ENCODE measurements at regions not wholly inside any gene's neighbourhood (a gene's known extent, or its start where the extent isn't known, plus 50 kb on each side); places are given as distances from the start of the nearest gene placed in this dataset.

DNA sequence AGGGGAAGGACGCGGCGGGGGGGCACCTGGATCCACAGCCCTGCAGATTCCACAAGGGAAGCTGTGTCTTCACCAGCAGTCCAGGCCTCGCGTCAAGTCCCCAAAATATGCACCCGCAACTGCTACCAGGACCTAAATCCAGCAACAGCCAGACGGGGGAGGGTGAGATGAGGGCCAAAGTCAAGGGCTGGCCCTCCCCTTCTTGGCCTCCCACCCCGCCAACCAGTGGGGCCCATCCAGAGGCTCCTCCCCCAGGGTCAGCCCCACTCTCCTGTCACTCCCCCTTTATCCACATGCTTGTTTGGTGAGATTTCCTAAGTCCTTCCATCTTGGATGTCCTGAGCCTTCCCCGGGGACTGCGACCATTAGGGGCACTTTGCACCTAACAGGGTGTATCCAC is 138.7 kb downstream of the ENGASE start (continued):
- TF ChIP-seq NR3C1 (CRISPR knock-in tag; conservative IDR thresholded peaks at IDR 0.05; ENCODE audit: low read depth): 0 out of 2 replicates have a peak, but pooled peaks have one; percentile 20
- TF ChIP-seq IRF2 (CRISPR knock-in tag; IDR thresholded peaks at IDR 0.05; ENCODE audit: borderline replicate concordance, low read depth): no peak
- 0 out of 2 replicates have a peak, but pooled peaks have one; percentile 48 for TF ChIP-seq SMAD3 (CRISPR knock-in tag; IDR thresholded peaks at IDR 0.05; ENCODE audit: borderline replicate concordance)
- TF ChIP-seq ZNF671 (CRISPR knock-in tag; IDR thresholded peaks at IDR 0.05): no peak
- TF ChIP-seq, protein P1, sequence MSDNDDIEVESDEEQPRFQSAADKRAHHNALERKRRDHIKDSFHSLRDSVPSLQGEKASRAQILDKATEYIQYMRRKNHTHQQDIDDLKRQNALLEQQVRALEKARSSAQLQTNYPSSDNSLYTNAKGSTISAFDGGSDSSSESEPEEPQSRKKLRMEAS (CRISPR knock-in tag; IDR thresholded peaks at IDR 0.05): peak; percentile 66; the same call in 1 of the 2 replicates
- 0 out of 2 replicates have a peak, but pooled peaks have one; percentile 30 for TF ChIP-seq SP1 (CRISPR knock-in tag; conservative IDR thresholded peaks at IDR 0.05)
- TF ChIP-seq, protein P2, sequence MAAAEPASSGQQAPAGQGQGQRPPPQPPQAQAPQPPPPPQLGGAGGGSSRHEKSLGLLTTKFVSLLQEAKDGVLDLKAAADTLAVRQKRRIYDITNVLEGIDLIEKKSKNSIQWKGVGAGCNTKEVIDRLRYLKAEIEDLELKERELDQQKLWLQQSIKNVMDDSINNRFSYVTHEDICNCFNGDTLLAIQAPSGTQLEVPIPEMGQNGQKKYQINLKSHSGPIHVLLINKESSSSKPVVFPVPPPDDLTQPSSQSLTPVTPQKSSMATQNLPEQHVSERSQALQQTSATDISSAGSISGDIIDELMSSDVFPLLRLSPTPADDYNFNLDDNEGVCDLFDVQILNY (CRISPR knock-in tag; IDR thresholded peaks at IDR 0.05): no peak
- TF ChIP-seq CREM (CRISPR knock-in tag; IDR thresholded peaks at IDR 0.05): no peak
- TF ChIP-seq, protein P3, sequence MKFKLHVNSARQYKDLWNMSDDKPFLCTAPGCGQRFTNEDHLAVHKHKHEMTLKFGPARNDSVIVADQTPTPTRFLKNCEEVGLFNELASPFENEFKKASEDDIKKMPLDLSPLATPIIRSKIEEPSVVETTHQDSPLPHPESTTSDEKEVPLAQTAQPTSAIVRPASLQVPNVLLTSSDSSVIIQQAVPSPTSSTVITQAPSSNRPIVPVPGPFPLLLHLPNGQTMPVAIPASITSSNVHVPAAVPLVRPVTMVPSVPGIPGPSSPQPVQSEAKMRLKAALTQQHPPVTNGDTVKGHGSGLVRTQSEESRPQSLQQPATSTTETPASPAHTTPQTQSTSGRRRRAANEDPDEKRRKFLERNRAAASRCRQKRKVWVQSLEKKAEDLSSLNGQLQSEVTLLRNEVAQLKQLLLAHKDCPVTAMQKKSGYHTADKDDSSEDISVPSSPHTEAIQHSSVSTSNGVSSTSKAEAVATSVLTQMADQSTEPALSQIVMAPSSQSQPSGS (CRISPR knock-in tag; IDR thresholded peaks at IDR 0.05; ENCODE audit: borderline replicate concordance, low read depth): no peak
- TF ChIP-seq FOXK1 (CRISPR knock-in tag; IDR thresholded peaks at IDR 0.05): no peak
- TF ChIP-seq, protein P4, sequence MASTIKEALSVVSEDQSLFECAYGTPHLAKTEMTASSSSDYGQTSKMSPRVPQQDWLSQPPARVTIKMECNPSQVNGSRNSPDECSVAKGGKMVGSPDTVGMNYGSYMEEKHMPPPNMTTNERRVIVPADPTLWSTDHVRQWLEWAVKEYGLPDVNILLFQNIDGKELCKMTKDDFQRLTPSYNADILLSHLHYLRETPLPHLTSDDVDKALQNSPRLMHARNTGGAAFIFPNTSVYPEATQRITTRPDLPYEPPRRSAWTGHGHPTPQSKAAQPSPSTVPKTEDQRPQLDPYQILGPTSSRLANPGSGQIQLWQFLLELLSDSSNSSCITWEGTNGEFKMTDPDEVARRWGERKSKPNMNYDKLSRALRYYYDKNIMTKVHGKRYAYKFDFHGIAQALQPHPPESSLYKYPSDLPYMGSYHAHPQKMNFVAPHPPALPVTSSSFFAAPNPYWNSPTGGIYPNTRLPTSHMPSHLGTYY (CRISPR knock-in tag; IDR thresholded peaks at IDR 0.05): no peak

DNA sequence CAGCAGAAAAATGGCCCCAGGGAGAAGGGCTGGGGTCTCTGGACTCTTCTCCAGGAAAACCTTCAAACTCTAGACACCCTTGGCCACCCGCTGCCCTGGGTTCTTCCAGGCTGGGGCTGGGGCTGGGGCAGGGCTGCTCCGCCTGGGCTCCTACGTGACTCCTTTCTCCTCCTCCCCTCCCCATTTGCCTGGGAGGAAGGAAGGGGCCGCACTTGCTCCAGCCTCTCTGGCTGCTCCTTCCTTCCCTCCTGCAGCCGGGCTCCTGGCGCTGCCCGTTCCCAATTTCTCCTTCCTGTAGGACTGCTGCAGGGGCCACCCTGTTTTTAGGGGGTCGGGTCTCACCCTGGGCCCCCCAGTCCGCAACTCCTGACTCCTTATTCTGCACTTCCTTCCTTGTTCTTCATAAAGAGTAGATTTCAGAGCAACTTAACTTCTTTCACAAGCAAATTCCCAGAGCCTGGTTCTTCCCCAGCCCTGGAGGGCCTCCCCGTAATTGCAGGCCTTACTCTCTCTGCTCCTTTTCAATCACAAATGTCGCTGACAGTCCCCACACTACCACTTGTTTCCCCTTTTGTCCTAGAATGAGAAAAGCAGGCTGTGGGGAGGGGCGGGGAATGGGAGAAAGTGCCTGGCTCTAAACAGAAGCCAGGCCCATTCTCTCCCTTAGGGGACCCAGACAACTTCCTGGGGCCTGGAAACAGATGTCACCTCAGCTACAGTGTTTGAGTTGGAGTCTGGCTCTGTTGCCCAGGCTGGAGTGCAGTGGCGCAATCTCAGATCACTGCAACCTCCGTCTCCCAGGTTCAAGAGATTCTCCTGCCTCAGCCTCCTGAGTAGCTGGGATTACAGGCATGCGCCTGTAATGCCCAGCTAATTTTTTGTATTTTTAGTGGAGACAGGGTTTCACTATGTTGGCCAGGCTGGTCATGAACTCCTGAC is 137.8 kb downstream of the ENGASE start:
- Mint-ChIP-seq H3K9me3 (no peaks in the 10 kb centered on the region), H3K27ac (peak overlapping the region; percentile 95), H3K4me3 (peak overlapping the region; percentile 54), H3K4me1 (peaks cover 54% of the 10 kb centered on the region), H3K27me3 (ENCODE audit: low read depth) (no peaks in the 10 kb centered on the region), H3K36me3 (no peaks in the 10 kb centered on the region)
- ChIA-PET CTCF (interaction anchor here (0.7 to 2.6 kb wide), 4 partner anchors 20 to 175 kb away, joined by 3 to 8 read pairs (median 4); no protein-coding TSS in a partner anchor), POLR2A (interaction anchor here (0.6 kb wide), 1 partner anchor 35 kb away, joined by 8 read pairs; no protein-coding TSS in a partner anchor)
- DNase-seq (ENCODE audit: low spot score) (peak; percentile 44), ATAC-seq (peak; percentile 59)
- TF ChIP-seq, protein P3 (CRISPR knock-in tag; IDR thresholded peaks at IDR 0.05; ENCODE audit: borderline replicate concordance, low read depth): no peak
- TF ChIP-seq ZNF263 (CRISPR knock-in tag; IDR thresholded peaks at IDR 0.05; ENCODE audit: low read depth) (no peak), RELA (CRISPR knock-in tag; IDR thresholded peaks at IDR 0.05; ENCODE audit: borderline replicate concordance) (no peak), SMAD3 (CRISPR knock-in tag; IDR thresholded peaks at IDR 0.05; ENCODE audit: borderline replicate concordance) (no peak), ZNF121 (CRISPR knock-in tag; IDR thresholded peaks at IDR 0.05) (peak; percentile 99), GTF2I (CRISPR knock-in tag; conservative IDR thresholded peaks at IDR 0.05) (0 out of 2 replicates have a peak, but pooled peaks have one; percentile 61), ETV6 (CRISPR knock-in tag; IDR thresholded peaks at IDR 0.05) (peak; percentile 45; the same call in 1 of the 2 replicates)

Data from WTC11 (cell line).